Suprapubic skin (tissue), 3 donors: ENCODE measurements at regions not wholly inside any gene's neighbourhood (a gene's known extent, or its start where the extent isn't known, plus 50 kb on each side); places are given as distances from the start of the nearest gene placed in this dataset.

Experiments
- POLR2A ChIP-seq, 2 donors: fragments of 450-650 bp; IDR thresholded peaks; one replicate each; pipeline ENCODE4 v1.6.1; 2017; ENCODE audit warnings: antibody characterized with exemption in 2 of 2, mild to moderate bottlenecking in 2 of 2, moderate library complexity in 2 of 2
- TF ChIP-seq, protein P1 (sequence below), 2 donors: fragments of 200-600 bp in 1 of 2; fragments of 450-650 bp in 1 of 2; sonication (generic) in 1 of 2; IDR thresholded peaks; one replicate each; pipeline ENCODE4 v1.5.1; 2016 to 2019; ENCODE audit warnings: antibody characterized with exemption in 2 of 2, mild to moderate bottlenecking in 1 of 2, moderate library complexity in 1 of 2

DNA sequence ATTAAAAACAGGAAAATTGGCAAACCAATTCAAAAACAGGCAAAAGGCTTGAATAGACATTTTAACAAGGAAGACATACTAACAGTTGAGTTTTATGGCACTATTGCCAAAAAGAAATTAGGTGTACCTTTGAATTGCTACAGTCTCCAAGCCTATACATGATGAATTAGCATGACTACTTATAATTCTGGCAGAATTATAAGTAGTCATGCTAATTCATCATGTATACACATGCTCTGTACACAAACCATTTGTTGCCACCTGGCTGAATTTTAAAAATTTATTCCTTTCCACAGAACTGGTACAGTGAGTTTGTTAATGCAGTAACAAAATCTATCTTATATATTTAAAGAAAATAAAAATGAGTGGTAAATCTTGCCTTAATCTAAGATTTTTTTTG, 1332.0 kb upstream of the CRIM1 start:
- TF ChIP-seq, protein P1, sequence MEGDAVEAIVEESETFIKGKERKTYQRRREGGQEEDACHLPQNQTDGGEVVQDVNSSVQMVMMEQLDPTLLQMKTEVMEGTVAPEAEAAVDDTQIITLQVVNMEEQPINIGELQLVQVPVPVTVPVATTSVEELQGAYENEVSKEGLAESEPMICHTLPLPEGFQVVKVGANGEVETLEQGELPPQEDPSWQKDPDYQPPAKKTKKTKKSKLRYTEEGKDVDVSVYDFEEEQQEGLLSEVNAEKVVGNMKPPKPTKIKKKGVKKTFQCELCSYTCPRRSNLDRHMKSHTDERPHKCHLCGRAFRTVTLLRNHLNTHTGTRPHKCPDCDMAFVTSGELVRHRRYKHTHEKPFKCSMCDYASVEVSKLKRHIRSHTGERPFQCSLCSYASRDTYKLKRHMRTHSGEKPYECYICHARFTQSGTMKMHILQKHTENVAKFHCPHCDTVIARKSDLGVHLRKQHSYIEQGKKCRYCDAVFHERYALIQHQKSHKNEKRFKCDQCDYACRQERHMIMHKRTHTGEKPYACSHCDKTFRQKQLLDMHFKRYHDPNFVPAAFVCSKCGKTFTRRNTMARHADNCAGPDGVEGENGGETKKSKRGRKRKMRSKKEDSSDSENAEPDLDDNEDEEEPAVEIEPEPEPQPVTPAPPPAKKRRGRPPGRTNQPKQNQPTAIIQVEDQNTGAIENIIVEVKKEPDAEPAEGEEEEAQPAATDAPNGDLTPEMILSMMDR (IDR thresholded peaks at IDR 0.05), result no peak
- no peak for TF ChIP-seq POLR2A (IDR thresholded peaks at IDR 0.05)
